Activated CD8-positive, alpha-beta T cell treated with anti-CD3 and anti-CD28 coated beads for 36 hours (primary cell): ENCODE measurements at regions not wholly inside any gene's neighbourhood (a gene's known extent, or its start where the extent isn't known, plus 50 kb on each side); places are given as distances from the start of the nearest gene placed in this dataset.

Experiments
- ATAC-seq: fragments of 200-7000 bp; cut with Tn5 transposase; one replicate; pipeline ENCODE4 v1.10.0; 2021; ENCODE audit warnings: mild to moderate bottlenecking, moderate library complexity
- CTCF ChIA-PET: fragments of 350-600 bp; sonication (Branson Sonifier 250); formaldehyde crosslinking; loops from one replicate; lab custom pipeline; 2021; ENCODE audit warnings: antibody characterized with exemption; lab: Charles Lee
- POLR2A ChIA-PET: fragments of 350-600 bp; sonication (Branson Sonifier 250); formaldehyde crosslinking; loops from one replicate; lab custom pipeline; 2021; ENCODE audit warnings: antibody characterized with exemption; lab: Charles Lee
- DNase-seq: peaks from one replicate; pipeline ENCODE4 v3.0.0-alpha.2; 2020
- H3K27ac Mint-ChIP-seq: one replicate; pipeline ENCODE4 v1.8.0; 2021; ENCODE audit warnings: mild to moderate bottlenecking, mixed read lengths
- H3K27me3 Mint-ChIP-seq: one replicate; pipeline ENCODE4 v1.8.0; 2021; ENCODE audit warnings: mixed read lengths
- H3K36me3 Mint-ChIP-seq: one replicate; pipeline ENCODE4 v1.8.0; 2021; ENCODE audit warnings: low read depth, mixed read lengths
- H3K4me1 Mint-ChIP-seq: one replicate; pipeline ENCODE4 v1.8.0; 2021; ENCODE audit warnings: low read depth, mixed read lengths
- H3K4me3 Mint-ChIP-seq: one replicate; pipeline ENCODE4 v1.8.0; 2021; ENCODE audit warnings: mild to moderate bottlenecking, moderate library complexity, mixed read lengths
- H3K9me3 Mint-ChIP-seq: one replicate; pipeline ENCODE4 v1.8.0; 2021; ENCODE audit warnings: mixed read lengths
- CTCF ChIP-seq: fragments of 200-600 bp; IDR thresholded peaks from one replicate; pipeline ENCODE4 v1.8.0; 2022; ENCODE audit warnings: antibody characterized with exemption, mild to moderate bottlenecking
- intact Hi-C: fragments of 100-400 bp; cut with micrococcal nuclease; formaldehyde crosslinking; loops from one replicate; pipeline ENCODE4 v1.10.0; 2022

DNA sequence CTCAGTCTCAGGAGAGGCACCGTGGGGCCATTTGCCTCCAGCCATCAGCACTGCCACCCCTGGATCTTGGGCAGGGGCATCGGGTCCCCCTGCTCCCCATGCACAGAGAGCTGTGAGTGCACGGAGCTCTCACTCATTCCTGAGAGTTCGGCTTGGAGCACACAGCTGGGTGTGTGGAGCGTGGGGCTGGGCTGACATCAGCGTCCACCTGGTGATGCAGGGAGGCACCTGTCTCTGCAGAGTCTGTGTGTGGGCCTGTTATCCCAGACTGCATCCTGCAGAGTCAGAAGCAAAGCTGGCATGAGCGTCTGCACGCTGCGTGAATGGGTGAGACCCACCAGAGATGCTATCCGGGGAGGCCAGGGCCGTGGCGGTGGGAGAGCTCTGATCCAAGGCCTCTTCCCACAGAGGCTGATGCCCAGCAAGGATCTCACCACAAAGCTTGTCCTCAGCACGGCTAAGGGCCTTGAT is 248.8 kb upstream of the AFDN start:
- no peak for ATAC-seq

GRCh38 chr6:167578371-167578901 is 248.3 kb upstream of the AFDN start:
- Mint-ChIP-seq H3K9me3 (peaks cover 5% of the 10 kb centered on the region), H3K4me3 (no peak overlapping the region), H3K27me3 (peaks cover 2% of the 10 kb centered on the region), H3K27ac (no peak overlapping the region), H3K36me3 (no peaks in the 10 kb centered on the region), H3K4me1 (no peaks in the 10 kb centered on the region)
- POLR2A ChIA-PET = no interaction called here
- DNase-seq (no peak), ATAC-seq (no peak)
- no peak for TF ChIP-seq CTCF
- CTCF ChIA-PET = no interaction called here
- intact Hi-C loops = no loop called here

More for the DNA sequence above, 248.8 kb upstream of the AFDN start:
- no peak overlapping the region for H3K4me3 Mint-ChIP-seq
- POLR2A ChIA-PET = no interaction called here
- peaks cover 2% of the 10 kb centered on the region for H3K27me3 Mint-ChIP-seq
- H3K4me1 Mint-ChIP-seq = no peaks in the 10 kb centered on the region
- CTCF ChIA-PET = no interaction called here
- no peak overlapping the region for H3K27ac Mint-ChIP-seq
- DNase-seq = no peak
- no peaks in the 10 kb centered on the region for H3K36me3 Mint-ChIP-seq
- H3K9me3 Mint-ChIP-seq = peaks cover 2% of the 10 kb centered on the region
- no peak for TF ChIP-seq CTCF
- intact Hi-C loops = no loop called here

- ATAC-seq = no peak
These were observed 246.7 kb upstream of the AFDN start for GRCh38 chr6:167579806-167580618.

GRCh38 chr6:167580619-167580911 is 246.1 kb upstream of the AFDN start:
- CTCF ChIA-PET = no interaction called here

More at GRCh38 chr6:167579806-167580618, 246.7 kb upstream of the AFDN start:
- ChIA-PET CTCF (no interaction called here), POLR2A (no interaction called here)
- no peak for DNase-seq
- TF ChIP-seq CTCF = no peak
- H3K4me1 Mint-ChIP-seq = no peaks in the 10 kb centered on the region
- H3K36me3 Mint-ChIP-seq = no peaks in the 10 kb centered on the region
- H3K27me3 Mint-ChIP-seq = peaks cover 4% of the 10 kb centered on the region
- H3K27ac Mint-ChIP-seq = no peak overlapping the region
- peaks cover 5% of the 10 kb centered on the region for H3K9me3 Mint-ChIP-seq
- H3K4me3 Mint-ChIP-seq = no peak overlapping the region
- intact Hi-C loops = no loop called here

More at GRCh38 chr6:167580619-167580911, 246.1 kb upstream of the AFDN start:
- POLR2A ChIA-PET = no interaction called here
- no peak for ATAC-seq
- Mint-ChIP-seq H3K36me3 (no peaks in the 10 kb centered on the region), H3K27ac (no peak overlapping the region), H3K27me3 (peaks cover 7% of the 10 kb centered on the region), H3K4me3 (no peak overlapping the region), H3K4me1 (no peaks in the 10 kb centered on the region), H3K9me3 (peaks cover 5% of the 10 kb centered on the region)
- no peak for DNase-seq
- intact Hi-C loops = no loop called here
- no peak for TF ChIP-seq CTCF
